Peyer's patch (tissue), 4 donors: ENCODE measurements at regions not wholly inside any gene's neighbourhood (a gene's known extent, or its start where the extent isn't known, plus 50 kb on each side); places are given as distances from the start of the nearest gene placed in this dataset.

ENCODE experiments used
- POLR2A ChIP-seq, 2 donors: fragments of 450-650 bp; IDR thresholded peaks; one replicate each; pipeline ENCODE4 v1.5.1; 2017; ENCODE audit warnings: antibody characterized with exemption in 2 of 2, mild to moderate bottlenecking in 2 of 2, moderate library complexity in 2 of 2
- TF ChIP-seq, protein P1 (sequence below), 6 experiments: fragments of 450-650 bp in 4 of 6; fragments of 200-600 bp in 2 of 6; sonication (generic) in 1 of 6; IDR thresholded peaks; one replicate each; pipeline ENCODE4 v1.5.1; 2017 to 2019; ENCODE audit warnings: antibody characterized with exemption in 6 of 6, mild to moderate bottlenecking in 3 of 6, moderate library complexity in 1 of 6

DNA sequence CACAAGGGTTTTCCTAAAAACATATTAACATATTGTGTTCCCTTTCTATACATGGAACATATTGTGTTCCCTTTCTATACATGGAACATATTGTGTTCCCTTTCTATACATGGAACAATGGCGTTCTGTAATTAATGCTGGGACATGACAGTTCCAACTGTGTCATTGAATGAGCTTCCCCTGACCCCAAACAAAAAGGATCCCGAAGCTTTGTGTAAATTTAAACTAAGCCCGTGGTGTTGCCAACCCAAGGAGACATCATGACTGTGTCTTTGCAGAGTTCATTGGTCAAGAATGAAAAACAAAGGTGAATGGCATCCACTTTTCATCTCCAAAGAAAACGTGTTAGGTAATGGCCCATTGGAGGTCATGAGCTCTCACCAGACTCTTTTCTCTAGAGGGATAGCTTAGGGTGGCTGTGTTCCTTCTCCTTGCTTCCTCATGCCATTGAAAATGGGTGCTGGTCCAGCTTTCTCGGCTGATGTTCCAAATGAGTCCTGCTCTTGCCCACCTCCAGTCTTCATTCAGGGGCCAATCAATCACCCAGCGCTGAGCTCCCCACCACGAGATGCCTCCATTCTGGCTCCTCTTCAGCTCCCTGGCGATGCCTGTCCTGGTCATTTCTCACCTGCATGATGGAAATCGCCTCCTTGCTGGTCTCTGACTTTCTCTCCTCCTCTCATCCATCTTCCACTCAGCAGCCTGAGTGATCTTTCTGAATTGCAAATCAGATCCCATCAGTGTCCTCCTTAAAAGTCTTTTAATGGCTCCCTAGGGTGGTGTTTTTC is 156.1 kb downstream of the VRK1 start:
- TF ChIP-seq, protein P1, sequence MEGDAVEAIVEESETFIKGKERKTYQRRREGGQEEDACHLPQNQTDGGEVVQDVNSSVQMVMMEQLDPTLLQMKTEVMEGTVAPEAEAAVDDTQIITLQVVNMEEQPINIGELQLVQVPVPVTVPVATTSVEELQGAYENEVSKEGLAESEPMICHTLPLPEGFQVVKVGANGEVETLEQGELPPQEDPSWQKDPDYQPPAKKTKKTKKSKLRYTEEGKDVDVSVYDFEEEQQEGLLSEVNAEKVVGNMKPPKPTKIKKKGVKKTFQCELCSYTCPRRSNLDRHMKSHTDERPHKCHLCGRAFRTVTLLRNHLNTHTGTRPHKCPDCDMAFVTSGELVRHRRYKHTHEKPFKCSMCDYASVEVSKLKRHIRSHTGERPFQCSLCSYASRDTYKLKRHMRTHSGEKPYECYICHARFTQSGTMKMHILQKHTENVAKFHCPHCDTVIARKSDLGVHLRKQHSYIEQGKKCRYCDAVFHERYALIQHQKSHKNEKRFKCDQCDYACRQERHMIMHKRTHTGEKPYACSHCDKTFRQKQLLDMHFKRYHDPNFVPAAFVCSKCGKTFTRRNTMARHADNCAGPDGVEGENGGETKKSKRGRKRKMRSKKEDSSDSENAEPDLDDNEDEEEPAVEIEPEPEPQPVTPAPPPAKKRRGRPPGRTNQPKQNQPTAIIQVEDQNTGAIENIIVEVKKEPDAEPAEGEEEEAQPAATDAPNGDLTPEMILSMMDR (IDR thresholded peaks at IDR 0.05): no peak
- TF ChIP-seq POLR2A (IDR thresholded peaks at IDR 0.05): no peak
